Stimulated activated memory B cell treated with anti-CD40 and anti-IgM and Interleukin-4, amounts not matched to agents 10 μg/mL and 1 μg/mL and 100 μg/mL, for 72 hours (primary cell): ENCODE measurements at regions not wholly inside any gene's neighbourhood (a gene's known extent, or its start where the extent isn't known, plus 50 kb on each side); places are given as distances from the start of the nearest gene placed in this dataset.
"Not testable (repeated sequence)": the region's sequence is repeated elsewhere in the genome, so short reads cannot be mapped to it uniquely, and the experiment has no call there.

Experiments
- ATAC-seq: fragments of 150-1000 bp; cut with Tn5 transposase; 2 replicates; pipeline ENCODE4 v1.10.0; 2021
- H3K27ac Mint-ChIP-seq: one replicate; pipeline ENCODE4 v1.8.0; 2022; ENCODE audit warnings: mild to moderate bottlenecking, mixed read lengths
- H3K27me3 Mint-ChIP-seq: one replicate; pipeline ENCODE4 v1.8.0; 2022; ENCODE audit warnings: mixed read lengths
- H3K36me3 Mint-ChIP-seq: one replicate; pipeline ENCODE4 v1.8.0; 2022; ENCODE audit warnings: mixed read lengths
- H3K4me1 Mint-ChIP-seq: one replicate; pipeline ENCODE4 v1.8.0; 2022; ENCODE audit warnings: mixed read lengths
- H3K4me3 Mint-ChIP-seq: one replicate; pipeline ENCODE4 v1.8.0; 2022; ENCODE audit warnings: mild to moderate bottlenecking, moderate library complexity, mixed read lengths
- H3K9me3 Mint-ChIP-seq: one replicate; pipeline ENCODE4 v1.8.0; 2022; ENCODE audit warnings: mixed read lengths

GRCh38 chr5:154644745-154645411, 110.3 kb upstream of the LARP1 start:
- Mint-ChIP-seq H3K9me3 (peaks cover 8% of the 10 kb centered on the region), H3K36me3 (peaks cover 7% of the 10 kb centered on the region), H3K4me3 (no peak overlapping the region), H3K27me3 (peaks cover 30% of the 10 kb centered on the region), H3K27ac (no peak overlapping the region), H3K4me1 (peaks cover 18% of the 10 kb centered on the region)
- ATAC-seq, result no peak

GRCh38 chr5:154642499-154643245, 112.5 kb upstream of the LARP1 start:
- Mint-ChIP-seq H3K27me3 (peaks cover 22% of the 10 kb centered on the region), H3K36me3 (peaks cover 7% of the 10 kb centered on the region), H3K27ac (no peak overlapping the region), H3K4me1 (peaks cover 14% of the 10 kb centered on the region), H3K9me3 (peaks cover 8% of the 10 kb centered on the region), H3K4me3 (no peak overlapping the region)
- no peak for ATAC-seq

GRCh38 chr5:154640213-154640831, 114.9 kb upstream of the LARP1 start:
- H3K4me1 Mint-ChIP-seq, H3K36me3 Mint-ChIP-seq, H3K9me3 Mint-ChIP-seq, ATAC-seq, H3K27me3 Mint-ChIP-seq, H3K4me3 Mint-ChIP-seq, H3K27ac Mint-ChIP-seq: not testable (repeated sequence)

GRCh38 chr5:154636786-154637185, 118.4 kb upstream of the LARP1 start:
- not testable (repeated sequence) for H3K9me3 Mint-ChIP-seq, H3K27ac Mint-ChIP-seq, ATAC-seq, H3K4me3 Mint-ChIP-seq, H3K27me3 Mint-ChIP-seq, H3K4me1 Mint-ChIP-seq, H3K36me3 Mint-ChIP-seq

- H3K36me3 Mint-ChIP-seq, H3K4me1 Mint-ChIP-seq, H3K27ac Mint-ChIP-seq, H3K27me3 Mint-ChIP-seq, ATAC-seq, H3K9me3 Mint-ChIP-seq, H3K4me3 Mint-ChIP-seq: not testable (repeated sequence)
Observed at GRCh38 chr5:154636271-154636670, 118.9 kb upstream of the LARP1 start.

DNA sequence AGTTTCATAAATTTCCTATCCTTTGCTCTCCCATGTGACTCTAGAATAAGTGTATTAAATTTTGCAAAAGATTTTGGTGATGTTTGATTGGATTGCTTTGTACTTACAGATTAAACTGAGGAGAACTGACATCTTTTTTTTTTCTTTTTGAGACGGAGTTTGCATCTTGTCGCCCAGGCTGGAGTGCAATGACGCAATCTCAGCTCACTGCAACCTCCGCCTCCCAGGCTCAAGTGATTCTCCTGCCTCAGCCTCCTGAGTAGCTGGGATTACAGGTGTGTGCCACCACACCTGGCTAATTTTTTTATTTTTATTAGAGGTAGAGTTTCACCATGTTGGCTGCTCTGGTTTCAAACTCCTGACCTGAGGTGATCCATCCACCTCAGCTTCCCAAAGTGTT, 121.4 kb upstream of the LARP1 start:
- not testable (repeated sequence) for H3K27ac Mint-ChIP-seq, H3K36me3 Mint-ChIP-seq

DNA sequence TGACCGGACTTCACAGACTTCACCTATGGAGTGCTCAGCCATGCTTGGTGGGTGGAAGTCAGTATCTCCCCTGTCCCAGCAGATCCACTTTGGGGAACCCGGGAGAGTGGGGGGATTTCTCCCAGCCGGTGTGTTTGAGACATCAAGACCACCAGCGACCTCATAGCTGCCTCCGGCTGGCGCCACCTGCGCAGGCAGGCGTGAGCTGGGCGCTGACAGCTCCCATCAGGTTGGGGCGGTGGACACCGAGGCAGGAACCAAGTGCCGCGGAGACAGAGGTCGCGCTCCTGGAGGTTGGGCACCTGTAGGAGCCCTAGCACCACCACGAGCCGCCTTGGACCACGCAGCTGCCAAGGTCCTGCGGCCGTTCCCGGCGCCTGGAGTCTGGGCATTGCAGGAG, 124.0 kb upstream of the LARP1 start:
- Mint-ChIP-seq H3K27me3 (peaks cover 8% of the 10 kb centered on the region), H3K4me1 (no peaks in the 10 kb centered on the region), H3K27ac (no peak overlapping the region), H3K36me3 (no peaks in the 10 kb centered on the region), H3K4me3 (no peak overlapping the region), H3K9me3 (no peaks in the 10 kb centered on the region)
- no peak for ATAC-seq

More for the DNA sequence above, 121.4 kb upstream of the LARP1 start:
- not testable (repeated sequence) for H3K4me3 Mint-ChIP-seq, H3K4me1 Mint-ChIP-seq, ATAC-seq, H3K27me3 Mint-ChIP-seq, H3K9me3 Mint-ChIP-seq

DNA sequence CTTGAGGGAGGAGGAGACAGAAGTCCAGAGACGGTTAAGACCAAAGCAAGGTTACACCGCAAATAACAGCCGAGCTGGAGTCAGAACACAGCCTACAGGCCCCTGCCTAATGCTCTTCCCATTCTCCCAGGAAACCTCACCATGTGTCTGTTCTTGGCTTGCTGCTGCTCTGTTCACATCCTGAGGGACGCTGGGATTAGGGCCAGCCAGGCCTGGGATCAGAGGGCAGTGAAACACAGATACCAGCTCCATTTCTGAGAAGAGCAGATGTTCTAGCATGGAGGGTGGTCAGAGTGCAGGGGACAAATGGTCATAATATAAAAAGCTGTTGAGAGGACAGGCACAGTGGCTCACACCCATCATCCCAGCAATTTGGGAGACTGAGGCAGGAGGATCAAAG, 124.8 kb upstream of the LARP1 start:
- no peak for ATAC-seq
- no peak overlapping the region for H3K4me3 Mint-ChIP-seq
- no peaks in the 10 kb centered on the region for H3K4me1 Mint-ChIP-seq
- peaks cover 8% of the 10 kb centered on the region for H3K27me3 Mint-ChIP-seq
- no peak overlapping the region for H3K27ac Mint-ChIP-seq
- H3K9me3 Mint-ChIP-seq, result no peaks in the 10 kb centered on the region
- H3K36me3 Mint-ChIP-seq, result no peaks in the 10 kb centered on the region

- Mint-ChIP-seq H3K4me1 (no peaks in the 10 kb centered on the region), H3K9me3 (no peaks in the 10 kb centered on the region), H3K4me3 (no peak overlapping the region), H3K36me3 (no peaks in the 10 kb centered on the region), H3K27me3 (peaks cover 8% of the 10 kb centered on the region), H3K27ac (no peak overlapping the region)
- ATAC-seq, result no peak
Observed at GRCh38 chr5:154628685-154629084, 126.5 kb upstream of the LARP1 start.

DNA sequence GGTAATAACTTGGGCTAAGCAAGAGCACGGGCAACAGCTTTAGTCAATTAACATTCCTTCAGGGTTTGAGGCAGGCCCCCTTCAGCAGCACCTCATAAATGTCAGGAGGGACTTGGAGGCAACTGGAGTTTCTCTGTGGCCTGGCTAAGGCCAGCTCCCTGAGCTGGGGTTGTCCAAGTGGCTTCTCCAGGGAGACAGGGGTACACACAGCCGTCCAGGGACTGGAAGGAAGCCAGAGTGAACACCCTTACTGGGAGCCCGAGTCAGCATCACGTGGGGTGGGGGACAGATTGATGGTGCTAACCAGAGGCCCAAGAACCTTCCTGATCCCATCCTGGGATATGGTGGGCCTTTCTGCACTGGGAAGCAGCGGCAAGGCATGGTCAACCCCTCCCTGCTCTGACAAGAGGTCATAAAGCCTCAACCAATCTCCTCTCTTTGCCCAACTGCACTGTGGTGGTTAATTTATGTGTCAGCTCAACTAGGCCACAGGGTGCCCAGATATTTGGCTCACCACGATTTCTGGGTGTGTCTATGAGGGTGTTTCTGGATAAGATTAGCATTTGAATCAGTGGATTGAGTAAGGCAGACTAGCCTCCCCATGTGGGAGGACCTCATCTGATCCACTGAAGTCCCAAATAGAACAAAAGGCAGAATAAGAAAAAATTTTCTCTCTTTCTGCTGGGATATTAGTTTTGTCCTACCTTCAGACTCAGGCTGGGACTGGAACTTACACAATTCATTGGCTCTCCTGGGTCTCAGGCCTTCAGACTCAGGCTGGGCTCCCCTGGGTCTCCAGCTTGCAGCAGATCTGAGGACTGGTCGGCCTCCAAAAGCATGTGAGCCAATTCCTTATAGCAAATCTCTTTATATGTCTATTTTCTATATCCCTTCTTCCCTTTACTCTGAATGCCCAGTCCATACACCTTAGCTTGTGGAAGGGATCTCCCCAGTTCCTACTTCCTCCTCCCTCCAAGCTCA, 127.2 kb upstream of the LARP1 start:
- Mint-ChIP-seq H3K4me1 (no peaks in the 10 kb centered on the region), H3K4me3 (no peak overlapping the region), H3K36me3 (no peaks in the 10 kb centered on the region), H3K9me3 (no peaks in the 10 kb centered on the region), H3K27me3 (peaks cover 2% of the 10 kb centered on the region), H3K27ac (no peak overlapping the region)
- ATAC-seq, result no peak

GRCh38 chr5:154626876-154627557, 128.2 kb upstream of the LARP1 start:
- Mint-ChIP-seq H3K4me3 (no peak overlapping the region), H3K27me3 (no peaks in the 10 kb centered on the region), H3K36me3 (no peaks in the 10 kb centered on the region), H3K9me3 (no peaks in the 10 kb centered on the region), H3K4me1 (no peaks in the 10 kb centered on the region), H3K27ac (no peak overlapping the region)
- no peak for ATAC-seq

- H3K36me3 Mint-ChIP-seq, result no peaks in the 10 kb centered on the region
- H3K9me3 Mint-ChIP-seq, result no peaks in the 10 kb centered on the region
- ATAC-seq, result no peak
- no peaks in the 10 kb centered on the region for H3K4me1 Mint-ChIP-seq
- no peak overlapping the region for H3K27ac Mint-ChIP-seq
- H3K27me3 Mint-ChIP-seq, result no peaks in the 10 kb centered on the region
- no peak overlapping the region for H3K4me3 Mint-ChIP-seq
Observed at GRCh38 chr5:154625031-154625430, 130.1 kb upstream of the LARP1 start.

- no peak for ATAC-seq
- Mint-ChIP-seq H3K27ac (no peak overlapping the region), H3K9me3 (no peaks in the 10 kb centered on the region), H3K27me3 (peaks cover under 1% of the 10 kb centered on the region), H3K36me3 (no peaks in the 10 kb centered on the region), H3K4me1 (no peaks in the 10 kb centered on the region), H3K4me3 (no peak overlapping the region)
Observed at GRCh38 chr5:154624341-154624740, 130.8 kb upstream of the LARP1 start.

GRCh38 chr5:154620411-154620810, 134.8 kb upstream of the LARP1 start:
- H3K9me3 Mint-ChIP-seq, result no peaks in the 10 kb centered on the region
- no peaks in the 10 kb centered on the region for H3K4me1 Mint-ChIP-seq
- H3K36me3 Mint-ChIP-seq, result no peaks in the 10 kb centered on the region
- H3K27me3 Mint-ChIP-seq, result peaks cover 20% of the 10 kb centered on the region
- H3K4me3 Mint-ChIP-seq, result no peak overlapping the region
- ATAC-seq, result no peak
- H3K27ac Mint-ChIP-seq, result no peak overlapping the region

DNA sequence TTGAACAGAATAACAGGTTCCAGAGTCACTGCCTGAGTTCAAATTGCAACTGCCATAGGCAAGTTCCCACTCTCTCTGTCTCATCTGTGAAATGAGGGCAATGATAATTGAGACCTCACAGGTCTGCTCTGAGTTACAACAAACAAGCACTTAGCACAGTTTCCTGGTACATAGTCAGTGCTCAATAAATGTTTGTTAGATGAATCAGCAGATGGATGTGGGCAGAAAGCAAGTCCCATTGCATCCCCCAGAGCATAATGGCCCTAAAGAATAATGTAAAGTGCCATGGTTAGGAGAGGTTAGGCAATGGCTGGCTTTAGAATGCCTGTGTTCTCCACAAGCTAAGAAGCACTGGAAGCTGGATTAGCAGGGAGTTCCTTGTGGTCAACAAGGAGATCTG, 136.5 kb upstream of the LARP1 start:
- H3K4me1 Mint-ChIP-seq, result no peaks in the 10 kb centered on the region
- no peak overlapping the region for H3K4me3 Mint-ChIP-seq
- no peak overlapping the region for H3K27ac Mint-ChIP-seq
- H3K9me3 Mint-ChIP-seq, result no peaks in the 10 kb centered on the region
- H3K27me3 Mint-ChIP-seq, result peaks cover 23% of the 10 kb centered on the region
- H3K36me3 Mint-ChIP-seq, result no peaks in the 10 kb centered on the region
- no peak for ATAC-seq
